ENCODE measurements at regions not wholly inside any gene's neighbourhood (a gene's known extent, or its start where the extent isn't known, plus 50 kb on each side); places are given as distances from the start of the nearest gene placed in this dataset.
"Not testable (repeated sequence)": the region's sequence is repeated elsewhere in the genome, so short reads cannot be mapped to it uniquely, and the experiment has no call there.

- DNase-seq (ENCODE audit: low read depth in 4 of 4, low spot score in 2 of 4): no peak
Measured at GRCh38 chr2:78125042-78125441, 602.9 kb upstream of the LRRTM4 start.

- no peak for DNase-seq (ENCODE audit: low read depth in 4 of 4, low spot score in 2 of 4)
Measured at GRCh38 chr2:78127424-78127823, 605.2 kb upstream of the LRRTM4 start.

DNA sequence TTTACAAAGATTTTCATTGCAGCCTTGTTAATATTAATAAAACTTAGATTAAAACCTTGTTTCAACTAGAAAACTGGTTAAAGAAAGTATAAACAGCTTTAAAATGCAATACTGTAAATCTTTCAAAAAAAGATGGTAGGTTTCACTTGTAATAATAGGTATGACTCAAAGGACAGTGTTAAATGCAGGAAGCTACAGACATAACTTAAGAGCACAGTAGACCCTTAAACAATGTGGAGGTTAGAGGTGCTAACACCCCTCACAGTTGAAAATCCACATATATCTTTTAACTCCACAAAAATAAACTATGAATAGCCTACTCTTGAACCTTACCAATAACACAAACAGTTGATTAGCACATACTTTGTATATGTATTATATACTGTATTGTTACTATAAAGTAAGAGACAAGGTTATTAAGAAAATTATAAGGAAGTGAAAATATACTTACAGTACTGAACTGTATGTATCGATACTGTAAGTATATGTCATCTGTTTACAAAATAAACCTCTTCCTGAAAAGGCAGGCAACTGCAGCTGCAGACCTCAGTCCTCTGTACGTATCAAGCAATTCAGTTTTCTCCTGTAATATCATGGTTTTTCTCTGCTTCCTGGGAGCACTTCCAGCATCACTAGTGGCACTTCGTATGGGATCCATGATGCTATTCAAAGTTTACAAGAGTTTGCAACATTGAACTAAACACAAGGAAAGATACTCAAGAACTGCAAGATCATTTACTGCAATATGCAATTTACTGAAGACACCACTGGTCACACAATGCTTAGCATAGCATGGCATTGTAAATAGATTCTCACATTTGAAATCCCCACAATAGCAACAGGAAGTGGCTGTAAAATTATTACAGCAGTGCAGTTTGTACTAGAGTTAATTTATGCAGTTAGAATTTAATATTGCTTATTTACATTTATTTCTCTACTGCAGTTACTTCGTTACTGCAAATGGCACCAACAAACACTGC lies 610.5 kb upstream of the LRRTM4 start:
- DNase-seq (ENCODE audit: low read depth in 4 of 4, low spot score in 2 of 4): no peak

DNA sequence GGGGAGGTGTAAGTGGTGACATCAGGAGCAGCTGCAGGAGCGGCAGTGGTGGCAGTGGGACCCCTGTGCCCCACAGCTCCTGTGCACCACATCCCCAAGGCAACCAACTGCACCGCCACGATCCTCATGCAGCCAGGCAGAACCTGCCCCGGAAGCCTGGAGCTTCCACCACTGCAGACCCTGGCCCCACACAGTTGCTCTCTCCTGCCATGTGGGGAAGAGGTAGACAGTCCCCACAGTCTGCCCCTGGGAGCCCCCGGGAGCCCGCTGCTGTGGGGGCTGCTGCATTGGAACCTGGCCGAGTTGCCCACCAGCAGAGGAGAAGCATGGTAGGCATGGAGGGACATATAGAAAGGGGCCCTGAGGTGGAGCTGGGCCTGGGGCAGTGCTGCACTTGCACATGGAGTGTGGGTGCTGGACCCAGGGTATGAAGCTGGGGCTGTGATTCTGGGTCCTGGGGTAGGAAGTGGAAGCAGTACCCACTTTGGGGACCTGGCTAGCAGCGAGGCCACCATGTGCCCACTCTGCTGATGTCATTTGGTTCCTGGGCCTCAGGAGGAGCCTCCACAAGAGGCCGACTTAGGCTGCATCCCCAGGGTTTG lies 623.3 kb upstream of the LRRTM4 start:
- DNase-seq (ENCODE audit: low read depth in 4 of 4, low spot score in 2 of 4): no peak

- DNase-seq (ENCODE audit: low read depth in 4 of 4, low spot score in 2 of 4): no peak
Measured at GRCh38 chr2:78145997-78146722, 624.0 kb upstream of the LRRTM4 start.

DNA sequence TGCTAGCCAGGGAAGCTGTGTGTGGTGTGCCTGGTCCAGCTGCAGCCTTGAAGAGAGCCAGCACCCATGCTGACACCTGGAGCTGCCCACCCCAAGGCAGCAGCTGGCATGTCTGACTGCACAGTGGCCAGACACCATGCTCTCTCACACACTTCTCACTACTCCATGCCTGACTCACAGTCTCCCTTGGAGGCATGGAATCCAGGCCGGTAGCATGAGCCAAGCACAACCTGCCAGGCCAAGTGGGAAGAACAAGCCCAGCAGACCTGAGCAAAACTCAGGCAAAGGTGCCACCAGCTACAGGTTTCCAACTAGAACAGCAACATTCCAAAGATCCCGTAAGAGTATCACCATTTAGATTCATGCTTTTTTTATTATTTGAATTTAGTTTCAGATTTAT lies 625.3 kb upstream of the LRRTM4 start:
- DNase-seq (ENCODE audit: low read depth in 4 of 4, low spot score in 2 of 4): no peak

DNA sequence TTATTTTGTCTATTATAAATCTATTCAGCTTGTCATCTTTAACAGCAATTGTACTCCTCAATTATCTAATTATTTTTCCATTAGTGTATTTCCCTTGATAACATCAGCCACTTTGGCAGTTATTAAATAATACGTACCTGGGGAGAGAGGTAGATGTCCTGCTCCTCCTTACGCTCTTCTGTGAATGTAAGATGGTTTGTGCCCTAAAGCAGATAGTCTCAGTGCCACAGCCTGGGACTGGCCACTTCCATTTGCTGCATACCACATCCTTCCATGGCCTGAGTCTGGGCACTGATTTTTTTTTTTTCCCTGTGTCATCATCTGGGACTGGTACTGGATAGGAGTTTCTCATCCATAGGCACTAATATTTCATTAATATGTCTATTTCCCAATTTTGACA lies 632.4 kb upstream of the LRRTM4 start:
- DNase-seq (ENCODE audit: low read depth in 4 of 4, low spot score in 2 of 4): no peak

DNA sequence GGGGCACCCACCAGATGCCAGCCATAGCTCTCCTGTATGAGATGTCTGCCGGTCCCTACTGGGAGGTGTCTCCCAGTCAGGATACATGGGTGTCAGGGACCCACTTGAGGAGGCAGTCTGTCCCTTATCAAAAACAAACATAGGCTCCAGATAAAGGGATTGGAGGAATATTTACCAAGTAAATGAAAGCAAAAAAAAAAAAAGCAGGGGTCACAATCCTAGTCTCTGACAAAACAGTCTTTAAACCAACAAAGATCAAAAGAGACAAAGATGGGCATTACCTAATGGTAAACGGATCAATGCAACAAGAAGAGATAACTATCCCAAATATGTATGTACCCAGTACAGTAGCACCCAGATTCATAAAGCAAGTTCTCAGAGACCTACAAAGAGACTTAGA lies 640.0 kb upstream of the LRRTM4 start:
- no peak for DNase-seq (ENCODE audit: low read depth in 4 of 4, low spot score in 2 of 4)

- not testable (repeated sequence) for DNase-seq (ENCODE audit: low read depth in 4 of 4, low spot score in 2 of 4)
Measured at GRCh38 chr2:78172157-78172556, 650.0 kb upstream of the LRRTM4 start.

GRCh38 chr2:78175645-78176044 lies 653.5 kb upstream of the LRRTM4 start:
- no peak for DNase-seq (ENCODE audit: low read depth in 4 of 4, low spot score in 2 of 4)

- no peak for DNase-seq (ENCODE audit: low read depth in 4 of 4, low spot score in 2 of 4)
Measured at GRCh38 chr2:78201064-78201575, 678.9 kb upstream of the LRRTM4 start.

DNA sequence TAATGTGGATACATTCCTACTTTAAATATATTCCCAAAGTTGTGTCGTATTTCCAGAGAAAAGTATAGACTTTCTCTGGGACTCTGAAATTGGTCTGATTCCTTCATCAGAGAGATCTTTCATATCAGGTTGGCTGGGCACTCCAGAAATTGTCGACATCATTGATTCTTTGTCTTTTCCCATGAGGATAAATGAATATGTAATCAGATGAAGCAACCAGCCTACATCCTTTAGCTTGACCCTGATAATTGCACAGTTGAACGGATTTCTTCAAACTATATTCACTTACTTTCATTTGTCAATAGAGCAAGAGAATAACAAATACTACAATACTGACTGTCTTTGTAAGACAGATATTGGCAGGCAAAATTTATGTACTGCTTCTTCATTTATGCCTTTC lies 680.2 kb upstream of the LRRTM4 start:
- DNase-seq (ENCODE audit: low read depth in 4 of 4, low spot score in 2 of 4): no peak

- no peak for DNase-seq (ENCODE audit: low read depth in 4 of 4, low spot score in 2 of 4)
Measured at GRCh38 chr2:78202986-78203670, 681.0 kb upstream of the LRRTM4 start.

GRCh38 chr2:78218066-78218465 lies 695.9 kb upstream of the LRRTM4 start:
- DNase-seq (ENCODE audit: low read depth in 4 of 4, low spot score in 2 of 4): no peak

DNA sequence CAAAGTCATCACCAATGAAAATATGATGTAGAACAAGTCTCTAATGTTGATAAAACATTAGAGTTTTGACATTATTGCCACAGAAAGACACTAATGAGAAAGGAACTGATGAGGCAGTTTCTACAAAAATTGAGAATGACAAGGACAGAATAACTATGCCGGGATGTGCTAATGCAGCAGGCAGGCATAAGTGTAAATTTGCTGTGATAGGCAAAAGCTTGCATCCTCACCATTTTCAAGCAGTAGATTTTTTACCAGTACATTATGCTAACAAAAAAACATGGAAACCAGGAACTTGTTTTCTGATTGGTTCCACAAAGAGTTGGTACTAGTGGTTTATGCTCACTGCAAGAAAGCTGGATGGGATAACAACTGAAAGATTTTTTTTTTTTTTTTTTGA lies 715.5 kb upstream of the LRRTM4 start:
- no peak for DNase-seq (ENCODE audit: low read depth in 4 of 4, low spot score in 2 of 4)

DNA sequence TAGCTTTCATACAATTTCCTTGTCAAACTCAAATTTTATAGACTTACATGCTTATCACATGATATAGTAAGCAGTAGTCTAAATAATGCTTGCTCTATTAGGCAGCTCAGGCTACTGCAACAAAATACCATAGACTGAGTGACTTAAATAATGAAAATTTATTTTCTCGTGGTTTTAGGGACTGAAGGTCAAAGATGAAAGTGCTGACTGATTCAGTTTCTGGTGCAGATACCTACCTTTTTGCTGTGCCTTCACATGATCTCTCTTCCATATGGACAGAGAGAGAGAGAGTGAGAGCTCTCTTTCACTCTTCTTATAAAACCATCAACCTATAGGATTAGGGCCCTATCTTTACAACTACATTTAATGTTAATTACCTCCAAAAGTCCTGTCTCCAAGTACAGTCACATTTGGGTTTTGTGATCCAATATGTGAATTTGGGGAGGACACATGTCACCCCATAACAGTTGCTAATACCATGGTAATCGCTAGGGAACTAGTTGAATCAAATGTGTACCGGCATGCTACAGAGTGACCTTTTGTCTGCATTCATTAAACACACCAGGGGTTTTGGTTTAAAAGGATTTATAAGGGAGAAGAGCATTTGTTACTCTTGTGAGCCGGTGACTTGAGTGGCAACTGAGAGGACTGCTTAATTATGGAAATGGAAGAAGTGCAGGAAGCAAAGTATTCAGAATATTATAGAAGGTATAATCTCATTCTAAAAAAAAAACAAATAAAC lies 723.4 kb upstream of the LRRTM4 start:
- no peak for DNase-seq (ENCODE audit: low read depth in 4 of 4, low spot score in 2 of 4)

DNA sequence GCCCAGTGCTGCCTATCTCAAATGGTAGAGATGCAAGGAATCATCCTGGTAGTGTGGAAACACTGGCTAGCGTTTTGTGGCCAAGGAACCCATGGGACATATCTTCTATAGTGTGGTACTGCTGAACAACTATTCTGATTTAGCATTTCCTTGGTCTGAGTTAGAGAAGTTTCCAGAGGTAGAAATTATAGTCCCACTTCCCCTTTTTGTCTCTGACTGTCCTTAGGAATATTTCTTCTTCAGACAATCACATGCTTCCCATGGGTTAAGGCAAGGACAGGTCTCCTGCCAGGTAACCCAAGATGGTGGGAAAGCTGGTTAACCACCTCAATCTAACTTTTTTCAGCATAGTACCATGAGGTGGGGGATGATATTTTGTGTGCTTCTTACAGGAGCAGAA lies 729.5 kb upstream of the LRRTM4 start:
- DNase-seq (ENCODE audit: low read depth in 4 of 4, low spot score in 2 of 4): no peak

DNA sequence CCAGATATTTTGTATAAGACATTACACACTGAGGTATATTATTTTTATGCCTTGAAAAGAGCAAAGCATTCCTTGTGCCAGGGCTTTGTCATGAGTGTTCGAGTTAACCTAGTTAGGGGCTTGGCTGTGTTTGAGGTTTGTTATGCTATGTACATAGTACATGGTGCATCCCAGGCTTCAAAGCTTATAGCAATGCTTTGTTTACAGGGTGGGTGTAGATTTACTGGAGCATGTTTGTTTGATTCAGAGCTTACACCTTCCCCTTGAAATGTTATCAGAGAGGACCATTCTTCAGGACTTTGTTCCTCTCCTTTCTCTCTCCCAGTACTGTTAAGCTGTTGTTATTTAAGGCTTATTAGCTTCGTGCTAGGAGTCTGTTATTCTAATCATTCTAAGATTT lies 738.7 kb upstream of the LRRTM4 start:
- no peak for DNase-seq (ENCODE audit: low read depth in 4 of 4, low spot score in 2 of 4)

- no peak for DNase-seq (ENCODE audit: low read depth in 4 of 4, low spot score in 2 of 4)
Measured at GRCh38 chr2:78261454-78261853, 739.3 kb upstream of the LRRTM4 start.

- not testable (repeated sequence) for DNase-seq (ENCODE audit: low read depth in 4 of 4, low spot score in 2 of 4)
Measured at GRCh38 chr2:78262089-78262488, 739.9 kb upstream of the LRRTM4 start.
